Mesodermal cell (in vitro differentiated cells): ENCODE measurements at regions not wholly inside any gene's neighbourhood (a gene's known extent, or its start where the extent isn't known, plus 50 kb on each side); places are given as distances from the start of the nearest gene placed in this dataset.

Experiments used
- H3K27ac ChIP-seq: 2 replicates; pipeline ENCODE4 v1.7.0; 2013; ENCODE audit warnings: mild to moderate bottlenecking, low read depth, low read length, moderate library complexity; ENCODE audit not compliant: severe bottlenecking
- H3K36me3 ChIP-seq: 2 replicates; pipeline ENCODE4 v1.7.1; 2013; ENCODE audit warnings: mild to moderate bottlenecking, low read length, moderate library complexity; ENCODE audit not compliant: control insufficient read depth, insufficient read depth
- H3K4me1 ChIP-seq: one replicate; pipeline ENCODE4 v1.7.1; 2013; ENCODE audit warnings: mild to moderate bottlenecking, low read length; ENCODE audit not compliant: insufficient read depth, control insufficient read depth, poor library complexity, severe bottlenecking
- H3K4me3 ChIP-seq: 2 replicates; pipeline ENCODE4 v1.7.0; 2013; ENCODE audit warnings: low read length, control low read depth, mild to moderate bottlenecking; ENCODE audit not compliant: insufficient read depth, poor library complexity, severe bottlenecking; ENCODE audit errors: extremely low read depth
- H3K9me3 ChIP-seq: 2 replicates; pipeline ENCODE4 v1.7.1; 2013; ENCODE audit warnings: mild to moderate bottlenecking, low read length, moderate library complexity; ENCODE audit not compliant: control insufficient read depth
- WGBS, 2 experiments: methylation state at CpG; one replicate each; pipeline ENCODE4 v1.1.5; 2013; ENCODE audit warnings: missing lambda C conversion rate in 2 of 2; ENCODE audit not compliant: insufficient coverage in 2 of 2; 5-methylcytosine and 5-hydroxymethylcytosine counted together

GRCh38 chr13:76813000-76813691, 73.1 kb downstream of the KCTD12 start:
- Histone ChIP-seq H3K4me3 (no peak overlapping the region), H3K4me1 (no peaks in the 10 kb centered on the region), H3K36me3 (no peaks in the 10 kb centered on the region), H3K9me3 (peaks cover 5% of the 10 kb centered on the region), H3K27ac (no peak overlapping the region)
- WGBS, 2 experiments: 100% methylated on average over 1 of the region's 4 CpGs; no CpG with 5 or more reads in 1 of the 2 experiments

- H3K9me3 ChIP-seq: peaks cover 8% of the 10 kb centered on the region
- WGBS, 2 experiments: 89 to 92% methylated on average over 2 to 3 of the region's 4 CpGs
- H3K27ac ChIP-seq: no peak overlapping the region
- no peak overlapping the region for H3K4me3 ChIP-seq
- H3K4me1 ChIP-seq: no peaks in the 10 kb centered on the region
- no peaks in the 10 kb centered on the region for H3K36me3 ChIP-seq
Measured at GRCh38 chr13:76812206-76812897, 73.9 kb downstream of the KCTD12 start.

GRCh38 chr13:76809389-76809788, 76.8 kb downstream of the KCTD12 start:
- Histone ChIP-seq H3K36me3 (no peaks in the 10 kb centered on the region), H3K27ac (no peak overlapping the region), H3K9me3 (peaks cover 8% of the 10 kb centered on the region), H3K4me3 (no peak overlapping the region), H3K4me1 (no peaks in the 10 kb centered on the region)
- WGBS, 2 experiments: 100% methylated on average over 1 of the region's 1 CpG

GRCh38 chr13:76808927-76809326, 77.3 kb downstream of the KCTD12 start:
- H3K4me1 ChIP-seq: no peaks in the 10 kb centered on the region
- no peak overlapping the region for H3K27ac ChIP-seq
- H3K36me3 ChIP-seq: no peaks in the 10 kb centered on the region
- no peak overlapping the region for H3K4me3 ChIP-seq
- H3K9me3 ChIP-seq: peaks cover 8% of the 10 kb centered on the region
- 100% methylated on average over 1 of the region's 2 CpGs; no CpG with 5 or more reads in 1 of the 2 experiments for WGBS, 2 experiments

- Histone ChIP-seq H3K36me3 (no peaks in the 10 kb centered on the region), H3K4me1 (no peaks in the 10 kb centered on the region), H3K4me3 (no peak overlapping the region), H3K27ac (no peak overlapping the region), H3K9me3 (peaks cover 5% of the 10 kb centered on the region)
- 60 to 100% methylated on average over 2 of the region's 4 CpGs for WGBS, 2 experiments
Measured at GRCh38 chr13:76804801-76805200, 81.4 kb downstream of the KCTD12 start.

GRCh38 chr13:76803831-76804230, 82.4 kb downstream of the KCTD12 start:
- Histone ChIP-seq H3K9me3 (peaks cover 5% of the 10 kb centered on the region), H3K4me3 (no peak overlapping the region), H3K27ac (no peak overlapping the region), H3K4me1 (no peaks in the 10 kb centered on the region), H3K36me3 (no peaks in the 10 kb centered on the region)
- WGBS, 2 experiments: no CpG with 5 or more reads among the region's 1 CpG

GRCh38 chr13:76800943-76801342, 85.3 kb downstream of the KCTD12 start:
- Histone ChIP-seq H3K4me1 (no peaks in the 10 kb centered on the region), H3K36me3 (no peaks in the 10 kb centered on the region), H3K9me3 (no peaks in the 10 kb centered on the region), H3K4me3 (no peak overlapping the region), H3K27ac (no peak overlapping the region)
- 100% methylated on average over 1 of the region's 2 CpGs for WGBS, 2 experiments

GRCh38 chr13:76799696-76800095, 86.5 kb downstream of the KCTD12 start:
- Histone ChIP-seq H3K4me1 (no peaks in the 10 kb centered on the region), H3K4me3 (no peak overlapping the region), H3K36me3 (no peaks in the 10 kb centered on the region), H3K27ac (no peak overlapping the region), H3K9me3 (no peaks in the 10 kb centered on the region)
- WGBS, 2 experiments: 83% methylated on average over 1 of the region's 3 CpGs; no CpG with 5 or more reads in 1 of the 2 experiments

GRCh38 chr13:76798037-76798436, 88.2 kb downstream of the KCTD12 start:
- 86% methylated on average over 1 of the region's 2 CpGs; no CpG with 5 or more reads in 1 of the 2 experiments for WGBS, 2 experiments
- Histone ChIP-seq H3K27ac (no peak overlapping the region), H3K4me3 (no peak overlapping the region), H3K4me1 (peaks cover under 1% of the 10 kb centered on the region), H3K36me3 (no peaks in the 10 kb centered on the region), H3K9me3 (no peaks in the 10 kb centered on the region)

GRCh38 chr13:76797361-76797760, 88.8 kb downstream of the KCTD12 start:
- no peak overlapping the region for H3K4me3 ChIP-seq
- H3K36me3 ChIP-seq: no peaks in the 10 kb centered on the region
- peaks cover 5% of the 10 kb centered on the region for H3K4me1 ChIP-seq
- H3K27ac ChIP-seq: no peak overlapping the region
- no peaks in the 10 kb centered on the region for H3K9me3 ChIP-seq
- 93% methylated on average over 3 of the region's 5 CpGs; no CpG with 5 or more reads in 1 of the 2 experiments for WGBS, 2 experiments

GRCh38 chr13:76796851-76797250, 89.4 kb downstream of the KCTD12 start:
- Histone ChIP-seq H3K9me3 (no peaks in the 10 kb centered on the region), H3K4me1 (peaks cover 5% of the 10 kb centered on the region), H3K36me3 (no peaks in the 10 kb centered on the region), H3K4me3 (no peak overlapping the region), H3K27ac (no peak overlapping the region)
- WGBS, 2 experiments: no CpG with 5 or more reads among the region's 3 CpGs
